ENCODE measurements at regions not wholly inside any gene's neighbourhood (a gene's known extent, or its start where the extent isn't known, plus 50 kb on each side); places are given as distances from the start of the nearest gene placed in this dataset.

- Histone ChIP-seq H3K9me3 (ENCODE audit: control insufficient read depth in 4 of 4, low read length in 3 of 4) (no peaks in the 10 kb centered on the region), H3K4me3 (ENCODE audit: low read depth in 1 of 3, low read length in 3 of 3) (no peak overlapping the region), H3K9ac (ENCODE audit: low read depth in 1 of 2, low read length in 2 of 2) (no peak overlapping the region), H3K4me1 (ENCODE audit: control insufficient read depth in 4 of 4, insufficient read depth in 4 of 4, low read length in 3 of 4) (peaks cover 4 to 49% (median 42%) of the 10 kb centered on the region in 4 donors), H3K27me3 (ENCODE audit: control insufficient read depth in 4 of 4, insufficient read depth in 4 of 4, low read length in 3 of 4) (no peaks in the 10 kb centered on the region), H3K36me3 (ENCODE audit: control insufficient read depth in 4 of 4, insufficient read depth in 3 of 4, low read depth in 1 of 4, low read length in 3 of 4) (no peaks in the 10 kb centered on the region), H3K27ac (ENCODE audit: low read depth in 1 of 2, low read length in 2 of 2) (no peak overlapping the region)
- DNase-seq (ENCODE audit: low spot score) = peak; percentile 52
- 52% methylated on average over 16 of the region's 16 CpGs for WGBS
- TF ChIP-seq REST (IDR thresholded peaks at IDR 0.05) = no peak
- no peak for TF ChIP-seq NR2F2 (IDR thresholded peaks at IDR 0.05)
- peak in 1 of 2 donors; percentile 42 for TF ChIP-seq HNF4A (conservative IDR thresholded peaks at IDR 0.05)
- TF ChIP-seq EGR1 (IDR thresholded peaks at IDR 0.05; ENCODE audit: low read depth in 2 of 2) = no peak
- TF ChIP-seq TAF1 (conservative IDR thresholded peaks at IDR 0.05) = no peak
- peak in 1 of 2 donors; percentile 35 for TF ChIP-seq RAD21 (IDR thresholded peaks at IDR 0.05)
- peak in 1 of 2 donors; percentile 49 for TF ChIP-seq RXRA (IDR thresholded peaks at IDR 0.05)
- TF ChIP-seq FOXA2 (IDR thresholded peaks at IDR 0.05) = peak; percentile 77
Measured at GRCh38 chr2:45256867-45257641, 247.8 kb upstream of the SIX2 start.

- peak; percentile 50 for TF ChIP-seq SP1 (IDR thresholded peaks at IDR 0.05)
- TF ChIP-seq YY1 (IDR thresholded peaks at IDR 0.05) = peak; percentile 26
- peak; percentile 44 for TF ChIP-seq HNF4G (IDR thresholded peaks at IDR 0.05)
- peak; percentile 26 to 52 for TF ChIP-seq JUND (IDR thresholded peaks at IDR 0.05)
- no peak for TF ChIP-seq TAF1 (conservative IDR thresholded peaks at IDR 0.05)
- TF ChIP-seq RXRA (IDR thresholded peaks at IDR 0.05) = peak; percentile 35 to 57
- no peak for TF ChIP-seq REST (IDR thresholded peaks at IDR 0.05)
- peak in 1 of 2 donors; percentile 41 for TF ChIP-seq RAD21 (IDR thresholded peaks at IDR 0.05)
- peak; percentile 55 for TF ChIP-seq ATF3 (IDR thresholded peaks at IDR 0.05)
- no peak for TF ChIP-seq ZBTB33 (IDR thresholded peaks at IDR 0.05)
- TF ChIP-seq HNF4A (conservative IDR thresholded peaks at IDR 0.05) = peak; percentile 76 to 89
- no peaks in the 10 kb centered on the region for H3K36me3 ChIP-seq (ENCODE audit: control insufficient read depth in 4 of 4, insufficient read depth in 3 of 4, low read depth in 1 of 4, low read length in 3 of 4)
- no peak overlapping the region for H3K27ac ChIP-seq (ENCODE audit: low read depth in 1 of 2, low read length in 2 of 2)
- DNase-seq (ENCODE audit: low spot score) = peak; percentile 34
- H3K9ac ChIP-seq (ENCODE audit: low read depth in 1 of 2, low read length in 2 of 2) = no peak overlapping the region
- H3K4me3 ChIP-seq (ENCODE audit: low read depth in 1 of 3, low read length in 3 of 3) = no peak overlapping the region
- no peaks in the 10 kb centered on the region for H3K27me3 ChIP-seq (ENCODE audit: control insufficient read depth in 4 of 4, insufficient read depth in 4 of 4, low read length in 3 of 4)
- 53% methylated on average over 7 of the region's 7 CpGs for WGBS
- H3K4me1 ChIP-seq (ENCODE audit: control insufficient read depth in 4 of 4, insufficient read depth in 4 of 4, low read length in 3 of 4) = peaks cover 4 to 49% (median 42%) of the 10 kb centered on the region in 4 donors
- H3K9me3 ChIP-seq (ENCODE audit: control insufficient read depth in 4 of 4, low read length in 3 of 4) = no peaks in the 10 kb centered on the region
Measured at GRCh38 chr2:45256173-45256866, 247.1 kb upstream of the SIX2 start.
